Right ventricle myocardium inferior (tissue), 1 donor: ENCODE measurements at regions not wholly inside any gene's neighbourhood (a gene's known extent, or its start where the extent isn't known, plus 50 kb on each side); places are given as distances from the start of the nearest gene placed in this dataset.

ENCODE experiments used
- ATAC-seq: fragments of 200-7000 bp; cut with Tn5 transposase; one replicate; pipeline ENCODE4 v1.9.1; 2020; ENCODE audit warnings: mild to moderate bottlenecking, moderate library complexity
- DNase-seq: peaks from one replicate; pipeline ENCODE4 v3.0.0; 2021; ENCODE audit errors: missing footprints
- intact Hi-C: fragments of 100-400 bp; cut with DNase I; formaldehyde crosslinking; loops from one replicate; pipeline ENCODE4 v1.11.0; 2022
- donor health status: DM: no; HTN: yes; CAD: no; lungs with severe emphysema.

GRCh38 chr4:178689926-178690325, 1247.7 kb upstream of the AGA start:
- intact Hi-C loops: no loop called here
- no peak for ATAC-seq

GRCh38 chr4:178693816-178694215, 1251.6 kb upstream of the AGA start:
- no peak for DNase-seq
- ATAC-seq: no peak
- intact Hi-C loops: no loop called here

More at GRCh38 chr4:178689926-178690325, 1247.7 kb upstream of the AGA start:
- no peak for DNase-seq

- intact Hi-C loops: no loop called here
- ATAC-seq: no peak
- DNase-seq: no peak
These were observed 1254.3 kb upstream of the AGA start for GRCh38 chr4:178696515-178696914.

- DNase-seq (no peak), ATAC-seq (no peak)
These were observed 1270.2 kb upstream of the AGA start for GRCh38 chr4:178712486-178712885.

GRCh38 chr4:178738026-178738425, 1295.8 kb upstream of the AGA start:
- intact Hi-C loops: no loop called here
- ATAC-seq (no peak), DNase-seq (no peak)

More at GRCh38 chr4:178712486-178712885, 1270.2 kb upstream of the AGA start:
- intact Hi-C loops: no loop called here

- DNase-seq (no peak), ATAC-seq (no peak)
- intact Hi-C loops: no loop called here
These were observed 1303.0 kb upstream of the AGA start for GRCh38 chr4:178745203-178745602.

- DNase-seq (no peak), ATAC-seq (no peak)
- intact Hi-C loops: no loop called here
These were observed 1310.8 kb upstream of the AGA start for GRCh38 chr4:178752954-178753525.

GRCh38 chr4:178778496-178778895, 1336.3 kb upstream of the AGA start:
- intact Hi-C loops: no loop called here
- ATAC-seq (no peak), DNase-seq (no peak)

- DNase-seq (no peak), ATAC-seq (no peak)
- intact Hi-C loops: no loop called here
These were observed 1339.5 kb upstream of the AGA start for GRCh38 chr4:178781779-178782178.

GRCh38 chr4:178784491-178784890, 1342.3 kb upstream of the AGA start:
- intact Hi-C loops: no loop called here
- DNase-seq: no peak
- ATAC-seq: no peak

- ATAC-seq (no peak), DNase-seq (no peak)
- intact Hi-C loops: no loop called here
These were observed 1347.0 kb upstream of the AGA start for GRCh38 chr4:178789279-178789678.

- intact Hi-C loops: no loop called here
- no peak for DNase-seq
These were observed 1357.0 kb upstream of the AGA start for GRCh38 chr4:178799204-178799603.

GRCh38 chr4:178808106-178808505, 1365.9 kb upstream of the AGA start:
- DNase-seq: no peak
- intact Hi-C loops: no loop called here
- ATAC-seq: no peak

More at GRCh38 chr4:178799204-178799603, 1357.0 kb upstream of the AGA start:
- ATAC-seq: no peak

GRCh38 chr4:178809921-178810320, 1367.7 kb upstream of the AGA start:
- intact Hi-C loops: no loop called here
- no peak for ATAC-seq
- no peak for DNase-seq

GRCh38 chr4:178811356-178811755, 1369.1 kb upstream of the AGA start:
- intact Hi-C loops: no loop called here
- no peak for ATAC-seq
- DNase-seq: no peak

GRCh38 chr4:178812866-178813265, 1370.6 kb upstream of the AGA start:
- DNase-seq (peak; percentile 35), ATAC-seq (no peak)
- intact Hi-C loops: no loop called here

GRCh38 chr4:178814908-178815307, 1372.7 kb upstream of the AGA start:
- no peak for DNase-seq
- intact Hi-C loops: no loop called here
- ATAC-seq: no peak

- no peak for ATAC-seq
- intact Hi-C loops: no loop called here
- no peak for DNase-seq
These were observed 1381.5 kb upstream of the AGA start for GRCh38 chr4:178823673-178824295.

- intact Hi-C loops: no loop called here
- no peak for DNase-seq
- no peak for ATAC-seq
These were observed 1394.6 kb upstream of the AGA start for GRCh38 chr4:178836865-178837264.

GRCh38 chr4:178838776-178839175, 1396.5 kb upstream of the AGA start:
- intact Hi-C loops: no loop called here

More at GRCh38 chr4:178838776-178839175, 1396.5 kb upstream of the AGA start:
- ATAC-seq (no peak), DNase-seq (no peak)
